ENCODE measurements at regions not wholly inside any gene's neighbourhood (a gene's known extent, or its start where the extent isn't known, plus 50 kb on each side); places are given as distances from the start of the nearest gene placed in this dataset.
"Not testable (repeated sequence)": the region's sequence is repeated elsewhere in the genome, so short reads cannot be mapped to it uniquely, and the experiment has no call there.

DNA sequence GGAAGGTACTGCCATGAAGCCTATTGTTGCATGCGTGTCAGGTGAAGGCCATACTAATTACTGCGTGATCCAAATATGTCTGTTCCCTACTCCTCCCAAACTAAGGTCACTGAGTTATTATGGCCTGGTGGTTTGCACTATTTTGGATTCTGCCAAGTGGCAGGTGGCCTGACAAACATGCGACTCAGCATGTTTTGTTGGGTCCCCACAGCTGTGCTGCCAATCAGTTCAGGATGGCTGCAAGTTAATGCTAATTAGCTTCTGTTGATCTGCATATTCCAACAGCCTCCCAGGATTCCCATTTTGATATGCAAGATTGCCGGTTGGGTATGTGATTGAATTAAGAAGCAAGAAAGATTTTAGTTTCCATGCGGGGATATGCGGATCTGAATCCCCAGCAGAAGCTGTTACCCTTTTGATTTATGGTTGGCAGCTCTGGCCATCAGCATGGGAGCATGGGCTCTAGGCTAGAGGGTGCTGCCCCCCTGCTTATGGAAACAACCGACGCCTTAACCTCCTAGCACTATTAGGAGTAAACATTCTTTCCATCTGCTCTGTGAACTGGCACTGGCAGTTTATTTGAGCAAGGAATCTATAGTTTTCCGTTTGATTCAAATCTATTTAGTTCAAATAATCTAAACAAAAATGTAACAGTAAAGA lies 429.8 kb upstream of the C1orf87 start:
- no peak for DNase-seq

DNA sequence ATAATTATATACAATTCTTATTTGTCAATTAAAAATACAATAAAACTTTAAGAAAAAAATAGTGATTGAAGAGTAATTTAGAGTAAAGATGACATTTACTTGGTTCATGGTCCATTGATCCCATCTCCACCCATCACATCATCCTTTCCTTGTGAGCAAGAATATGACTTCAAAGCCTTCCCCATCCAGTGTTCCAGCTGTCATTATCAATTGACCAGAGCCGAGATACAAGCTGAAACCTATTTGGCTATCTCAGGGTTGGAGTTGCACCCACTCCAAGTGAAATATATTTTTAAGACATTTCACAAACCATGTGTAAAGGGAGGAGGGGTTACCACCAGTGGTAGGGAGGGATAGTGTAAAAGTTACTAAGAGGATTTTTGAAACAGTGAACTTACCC lies 428.9 kb upstream of the C1orf87 start:
- no peak for DNase-seq

DNA sequence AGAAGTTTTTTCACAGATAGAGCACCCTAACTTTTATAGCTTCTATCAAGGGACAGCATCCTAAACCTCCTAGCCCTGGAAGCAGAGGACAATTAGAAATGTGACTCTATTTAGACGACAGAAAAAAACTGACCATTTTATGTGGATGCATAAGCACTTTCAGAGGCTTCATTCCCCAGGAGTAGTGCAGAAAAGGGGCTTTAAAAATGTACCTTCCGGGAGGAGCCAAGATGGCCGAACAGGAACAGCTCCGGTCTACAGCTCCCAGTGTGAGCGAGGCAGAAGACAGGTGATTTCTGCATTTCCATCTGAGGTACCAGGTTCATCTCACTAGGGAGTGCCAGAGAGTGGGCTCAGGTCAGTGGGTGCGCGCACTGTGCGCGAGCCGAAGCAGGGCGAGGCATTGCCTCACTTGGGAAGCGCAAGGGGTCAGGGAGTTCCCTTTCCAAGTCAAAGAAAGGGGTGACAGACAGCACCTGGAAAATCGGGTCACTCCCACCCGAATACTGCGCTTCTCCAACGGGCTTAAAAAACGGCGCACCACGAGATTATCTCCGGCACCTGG lies 416.4 kb upstream of the C1orf87 start:
- not testable (repeated sequence) for DNase-seq

DNA sequence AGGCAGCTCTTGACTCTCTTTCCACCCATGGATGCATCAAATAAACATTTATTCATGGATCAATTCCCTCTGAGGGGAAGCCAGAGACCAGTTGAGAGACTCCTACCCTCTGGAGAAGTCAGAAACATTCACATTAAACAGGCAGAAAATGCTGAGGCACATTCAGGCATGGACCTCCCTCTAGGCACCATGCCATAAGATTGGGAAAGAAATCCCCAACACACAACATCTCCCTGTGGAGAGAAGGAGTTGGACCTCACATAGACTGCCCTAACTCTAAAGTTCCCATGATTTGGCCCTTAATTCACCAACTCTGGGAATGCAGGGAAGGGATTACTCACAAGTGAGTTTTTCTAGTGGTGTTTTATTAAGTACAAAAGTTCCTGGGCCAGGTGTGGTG lies 415.3 kb upstream of the C1orf87 start:
- DNase-seq = no peak

DNA sequence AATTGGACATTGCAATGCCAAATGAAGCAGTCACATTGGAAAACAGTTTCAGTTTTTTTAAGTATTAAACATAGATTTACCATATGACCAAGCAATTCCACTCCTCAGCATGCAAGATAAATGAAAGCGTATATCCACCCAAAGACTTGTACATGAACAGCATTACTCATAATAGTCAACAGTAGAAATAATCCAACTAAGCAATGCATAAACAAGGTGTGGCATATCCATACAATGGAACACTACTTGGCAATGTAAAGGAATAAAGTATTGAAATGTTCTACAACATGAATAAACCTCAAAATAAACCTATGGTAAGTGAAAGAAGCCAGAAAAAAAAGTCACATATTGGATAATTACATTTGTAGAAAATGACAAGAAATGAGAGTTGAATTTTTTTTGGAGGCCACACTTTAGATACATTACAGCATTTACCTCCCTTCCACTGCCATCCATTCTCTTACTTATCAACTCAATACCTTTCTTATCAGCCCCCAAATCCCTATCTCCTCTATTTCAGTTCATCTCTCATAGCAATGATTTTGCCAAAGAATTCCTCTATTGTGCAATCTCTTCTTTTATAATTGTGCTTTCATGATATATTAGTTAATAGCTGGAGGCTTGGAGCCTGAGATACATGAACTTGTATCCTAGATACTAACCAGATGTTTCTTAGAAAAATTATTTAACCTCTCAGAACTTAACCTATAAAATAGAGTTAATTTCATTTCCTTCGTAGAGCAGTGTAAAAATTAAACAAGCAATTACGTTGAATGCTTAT lies 414.2 kb upstream of the C1orf87 start:
- DNase-seq = no peak

DNA sequence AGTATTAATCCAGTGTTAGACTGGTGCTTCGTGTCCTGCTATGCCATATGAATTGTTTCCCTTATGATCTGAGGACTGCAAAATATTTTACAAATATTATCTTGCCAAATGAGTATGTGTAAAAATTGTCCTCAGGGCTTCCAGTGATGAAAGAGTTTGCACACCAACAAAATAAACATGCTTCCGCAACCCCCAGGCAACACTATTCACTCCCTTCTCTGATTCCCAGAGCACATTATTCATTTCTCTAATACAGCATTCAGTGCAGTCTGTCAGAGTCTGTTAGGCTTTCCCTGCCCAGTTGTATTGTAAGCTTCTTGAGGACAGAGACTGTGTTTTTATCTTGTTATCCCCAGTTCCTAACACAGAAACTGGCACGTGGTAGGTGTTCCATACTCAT lies 409.9 kb upstream of the C1orf87 start:
- DNase-seq = peak in 1 of 2 experiments; percentile 12

DNA sequence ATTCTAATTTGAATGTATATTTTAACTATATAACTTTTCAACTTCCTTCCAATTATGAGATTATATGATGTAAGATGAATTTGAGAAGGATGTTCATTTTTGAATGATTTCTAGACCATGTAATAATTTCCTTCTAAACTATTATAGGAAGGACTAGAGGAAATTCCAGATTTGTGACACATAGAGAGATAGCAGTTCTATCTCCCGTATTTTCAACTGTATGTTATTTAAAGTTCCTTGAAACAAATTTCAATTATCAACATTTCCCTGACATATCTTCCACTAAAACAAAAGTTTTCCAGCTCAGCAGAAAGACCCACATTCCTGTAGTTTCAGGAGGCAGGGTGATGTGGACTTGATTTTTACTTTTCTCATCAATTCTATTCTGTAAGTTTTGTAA lies 396.7 kb upstream of the C1orf87 start:
- DNase-seq = no peak

DNA sequence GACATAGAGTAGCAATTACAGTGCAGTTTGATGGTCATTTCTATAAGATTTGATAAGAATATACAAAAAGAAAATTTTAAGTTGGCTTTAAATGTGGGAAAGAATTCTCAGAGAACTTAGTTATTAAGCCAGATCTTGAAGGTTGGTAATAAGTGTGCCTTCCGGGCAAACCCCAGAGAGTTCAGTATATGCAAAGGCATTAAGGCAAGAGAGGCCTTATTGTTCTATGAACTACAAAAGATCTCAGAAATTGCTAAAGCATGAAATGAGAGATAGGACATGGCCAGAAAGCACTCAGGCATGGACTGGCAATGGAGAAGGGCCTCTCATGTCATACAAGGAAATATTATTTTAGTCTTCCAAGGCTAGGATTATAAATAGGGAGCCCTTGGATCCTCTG lies 390.2 kb upstream of the C1orf87 start:
- DNase-seq = no peak

DNA sequence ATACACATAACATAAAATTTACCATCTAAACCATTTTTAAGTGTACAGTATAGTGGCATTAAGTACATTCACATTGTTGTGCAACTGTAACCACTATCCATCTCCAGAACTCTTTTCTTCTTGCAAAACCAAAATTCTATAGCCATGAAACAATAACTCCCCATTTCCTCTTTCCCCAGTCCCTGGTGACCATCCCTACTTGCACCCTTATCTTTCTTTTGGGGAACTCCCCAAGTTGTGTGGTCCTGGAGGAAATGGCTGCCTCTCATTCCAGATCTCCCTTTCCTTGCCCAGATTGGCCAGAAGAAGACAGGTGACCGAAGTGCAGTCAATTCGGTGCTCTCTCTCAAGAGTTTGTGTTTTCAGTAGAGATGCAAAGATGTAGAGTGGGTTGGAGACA lies 389.6 kb upstream of the C1orf87 start:
- no peak for DNase-seq

DNA sequence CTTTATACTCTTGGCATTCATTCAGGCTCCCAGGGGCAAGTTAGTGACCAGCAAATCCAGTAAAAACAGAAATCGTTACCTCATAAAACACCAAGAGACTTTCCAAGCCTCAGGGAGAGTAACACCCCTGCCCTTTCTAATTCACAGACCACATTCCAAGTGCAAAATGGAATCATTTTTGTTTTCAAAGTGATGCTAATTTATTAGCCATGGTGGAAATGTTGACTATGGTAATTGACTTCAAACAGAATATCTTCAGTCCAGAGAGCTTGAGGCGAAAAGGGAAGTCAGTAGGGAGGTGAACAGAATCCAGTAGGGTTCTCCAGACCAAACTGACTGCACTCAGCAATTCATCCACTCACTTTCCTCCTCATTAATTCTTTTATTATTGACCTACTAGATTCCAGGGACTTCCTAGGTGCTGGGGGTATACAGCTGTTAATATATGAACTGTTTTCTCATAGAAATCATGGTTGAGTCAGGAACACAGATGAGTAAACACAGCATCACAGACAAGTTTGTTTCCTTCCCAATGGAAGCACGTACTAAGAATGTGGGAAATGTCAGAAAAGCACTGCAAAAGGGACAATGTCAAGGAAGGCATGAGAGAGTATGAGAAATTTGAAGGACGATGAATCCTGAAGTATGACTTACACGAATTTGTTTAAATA lies 388.5 kb upstream of the C1orf87 start:
- no peak for DNase-seq

DNA sequence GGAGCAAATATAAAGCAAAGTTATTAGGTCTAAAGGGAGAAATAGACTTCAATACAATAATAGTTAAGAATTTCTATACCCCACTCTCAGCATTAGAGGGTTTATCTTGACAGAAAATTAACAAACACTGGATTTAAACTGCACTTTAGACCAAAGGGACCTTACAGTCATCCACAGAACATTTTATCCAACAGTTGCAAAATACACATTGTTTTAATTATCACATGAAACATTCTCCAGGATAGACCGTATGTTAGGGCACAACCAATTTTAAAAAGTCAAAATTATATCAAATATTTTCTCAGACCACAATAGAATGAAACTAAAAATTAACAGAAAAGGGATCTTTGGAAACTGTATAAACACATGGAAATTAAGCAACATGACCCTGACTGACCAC lies 384.5 kb upstream of the C1orf87 start:
- no peak for DNase-seq

DNA sequence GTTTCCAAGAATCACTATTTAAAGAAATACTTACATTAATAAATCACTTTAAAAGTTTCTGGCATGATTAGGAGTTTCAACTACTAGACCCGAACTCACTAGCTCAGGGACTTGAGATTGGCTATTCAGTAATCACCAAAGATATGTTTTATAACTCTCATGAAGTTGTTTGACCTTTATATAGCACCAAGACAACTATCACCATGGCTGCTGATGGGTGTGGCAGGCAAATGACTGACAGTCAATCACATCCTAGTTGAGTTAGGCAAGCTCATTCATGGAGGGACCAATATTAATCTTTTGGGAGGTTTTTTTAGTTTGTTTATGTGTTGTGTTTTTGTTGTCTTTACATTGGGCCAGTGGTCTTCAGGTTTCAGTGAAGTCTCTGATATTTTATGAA lies 376.3 kb upstream of the C1orf87 start:
- DNase-seq = no peak

DNA sequence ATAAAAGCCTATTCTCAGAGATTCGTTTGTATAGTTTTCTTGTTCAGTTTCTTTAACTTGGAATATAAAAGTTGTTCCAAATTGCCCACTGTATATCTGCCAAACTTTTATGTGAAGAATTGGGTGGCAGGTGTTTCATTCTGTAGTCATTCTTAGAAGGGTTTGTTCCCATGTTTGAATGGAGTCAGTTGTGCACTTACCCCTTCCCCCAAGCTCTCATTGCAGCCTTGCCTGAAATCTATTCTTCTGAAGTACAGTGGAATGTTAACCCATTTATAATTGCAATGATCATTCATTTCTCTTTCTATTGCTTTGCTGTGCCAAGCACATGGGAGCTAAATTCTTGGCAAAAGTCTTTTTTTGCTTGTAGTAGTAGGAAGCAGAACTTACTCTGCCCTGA lies 375.3 kb upstream of the C1orf87 start:
- DNase-seq = no peak

DNA sequence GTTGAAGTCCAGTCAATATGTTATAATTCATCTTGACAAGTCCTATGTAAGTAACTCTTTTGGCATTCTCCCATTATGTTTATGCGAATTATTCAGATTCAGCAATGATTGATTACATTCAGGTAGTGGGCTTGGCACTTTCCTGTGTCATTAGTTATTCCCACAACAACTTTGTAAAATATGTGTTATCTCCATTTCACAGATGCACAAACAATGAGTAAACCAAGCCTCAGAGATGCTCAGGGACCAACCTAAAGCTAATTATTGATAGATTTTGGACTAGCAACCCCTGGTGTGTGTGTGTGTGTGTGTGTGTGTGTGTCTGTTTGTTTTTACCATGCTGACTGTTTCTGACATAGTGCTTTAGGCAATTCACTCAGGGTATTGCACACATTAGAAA lies 371.1 kb upstream of the C1orf87 start:
- no peak for DNase-seq

DNA sequence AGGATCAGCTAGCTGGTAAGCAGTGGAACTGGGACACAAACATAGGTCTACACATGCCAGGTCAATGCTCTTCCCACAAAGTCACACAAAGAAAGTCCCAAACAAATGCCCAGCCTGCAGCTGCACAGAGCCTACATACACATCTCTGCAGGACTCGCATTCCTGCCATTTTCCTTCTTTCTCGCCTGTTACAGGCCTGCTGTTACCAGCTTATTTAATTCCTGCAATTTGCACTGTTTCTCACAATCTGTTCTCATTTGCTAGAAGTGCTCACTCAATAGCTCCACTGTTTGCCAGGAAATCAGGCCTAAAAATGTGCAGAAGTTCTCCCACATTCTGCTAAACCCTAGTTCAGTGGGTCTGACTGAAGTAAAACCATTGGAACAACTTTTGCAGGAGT lies 362.6 kb upstream of the C1orf87 start:
- no peak for DNase-seq

DNA sequence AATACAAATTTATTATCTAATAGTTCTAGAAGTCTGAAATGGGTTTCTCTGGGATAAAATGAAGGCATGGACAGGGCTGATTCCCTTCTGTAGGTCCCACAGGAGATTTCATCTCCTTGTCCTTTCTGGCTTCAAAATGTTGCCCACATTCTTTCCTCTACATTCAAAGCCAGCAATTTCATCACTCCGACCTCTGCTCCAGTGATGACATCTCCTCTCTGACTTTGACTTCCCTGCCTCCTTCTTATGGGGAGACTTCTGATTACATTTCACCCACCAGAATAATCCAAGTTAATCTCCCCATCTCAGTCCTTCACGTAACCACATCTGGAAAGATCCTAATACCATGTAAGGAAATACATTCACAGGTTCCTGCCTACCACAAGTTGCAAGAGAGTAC lies 358.0 kb upstream of the C1orf87 start:
- no peak for DNase-seq

DNA sequence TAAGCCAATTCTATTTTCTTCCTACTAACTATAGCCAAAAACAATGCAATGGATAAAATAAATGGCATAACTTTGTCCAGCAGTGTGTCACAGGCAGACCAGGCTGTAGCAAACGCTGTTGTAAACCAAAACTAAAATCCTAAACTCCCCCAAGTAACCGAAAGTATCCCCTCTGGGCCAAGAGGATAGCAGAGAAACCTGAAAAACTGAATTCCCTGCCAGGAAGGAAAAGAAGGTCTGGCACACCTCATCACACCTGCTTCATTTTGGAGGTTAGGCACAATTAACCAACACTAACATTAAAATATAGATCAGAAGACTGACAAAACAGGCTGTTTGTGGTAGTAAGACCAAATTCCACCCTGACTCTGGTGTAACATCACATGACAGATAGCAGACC lies 356.8 kb upstream of the C1orf87 start:
- no peak for DNase-seq

DNA sequence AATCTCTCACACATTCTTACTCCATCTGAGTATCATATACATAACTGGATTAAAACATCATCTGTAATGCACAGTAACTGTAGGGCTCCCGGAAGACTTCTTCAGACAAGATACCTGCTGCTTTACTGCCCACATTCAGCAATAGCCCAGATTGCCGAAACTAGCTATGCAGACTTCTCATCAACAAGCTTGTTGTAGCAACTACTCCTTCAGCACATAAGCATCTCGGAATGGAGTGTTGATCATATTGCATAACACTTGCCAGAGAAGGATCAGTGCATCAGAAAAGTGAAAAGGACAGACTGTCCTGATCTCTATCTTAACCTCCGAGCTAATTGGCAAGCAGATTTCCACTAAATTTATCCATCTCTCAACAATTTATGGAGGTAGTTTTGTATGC lies 354.6 kb upstream of the C1orf87 start:
- no peak for DNase-seq

DNA sequence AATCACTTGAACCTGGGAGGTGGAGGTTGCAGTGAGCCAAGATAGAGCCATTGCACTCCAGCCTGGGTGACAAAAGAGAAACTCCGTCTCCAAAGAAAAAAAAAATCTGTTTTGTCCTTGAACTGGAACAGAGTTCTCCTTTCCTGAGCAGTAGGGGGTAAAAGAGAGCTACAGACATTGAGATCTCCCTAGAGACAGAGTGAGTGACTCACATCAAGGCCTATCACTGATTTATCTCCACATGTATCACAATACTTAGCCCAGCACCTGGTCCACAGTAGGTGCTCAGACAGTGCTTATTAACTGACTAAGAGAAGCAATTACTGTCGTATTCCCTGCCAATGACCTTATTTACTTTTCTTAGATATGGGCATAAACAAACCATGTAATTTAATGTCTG lies 354.1 kb upstream of the C1orf87 start:
- peak; percentile 80 to 97 for DNase-seq

DNA sequence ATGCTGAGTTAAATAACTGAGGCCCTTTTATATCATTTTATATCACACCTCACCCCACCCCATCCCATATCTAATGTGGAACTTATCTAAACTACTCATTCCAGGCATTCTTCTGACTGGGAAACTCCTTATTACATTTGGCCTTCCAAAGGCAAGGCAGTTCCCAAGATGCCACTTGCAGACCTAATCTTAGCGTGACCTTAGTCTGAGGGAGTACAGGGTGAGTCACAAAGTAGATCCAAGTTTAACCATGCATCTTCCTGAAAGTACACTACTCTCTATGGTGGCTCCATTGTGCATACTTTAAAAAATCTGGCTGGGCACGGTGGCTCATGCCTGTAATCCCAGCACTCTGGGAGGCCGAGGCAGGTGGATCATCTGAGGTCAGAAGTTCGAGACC lies 353.6 kb upstream of the C1orf87 start:
- DNase-seq = no peak

DNA sequence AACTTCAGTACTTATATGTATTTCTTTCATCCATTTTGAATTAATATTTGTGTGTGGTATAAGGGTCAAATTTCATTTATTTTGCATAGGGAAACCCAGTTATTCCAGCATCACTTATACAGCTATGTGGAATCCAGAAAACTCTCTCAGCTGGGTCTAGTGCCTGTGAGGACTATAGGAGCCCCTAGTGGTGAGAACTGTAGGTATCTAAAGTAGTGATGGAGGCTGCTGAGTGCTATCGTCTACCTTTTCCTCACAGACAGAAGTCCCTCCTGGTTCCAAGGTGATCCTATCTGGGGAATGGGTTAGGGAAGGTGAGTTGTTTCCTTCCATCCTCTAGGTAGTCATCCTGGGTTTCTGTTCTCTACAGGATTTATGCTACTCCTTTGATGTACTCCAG lies 352.0 kb upstream of the C1orf87 start:
- DNase-seq = peak in 1 of 2 experiments; percentile 25

DNA sequence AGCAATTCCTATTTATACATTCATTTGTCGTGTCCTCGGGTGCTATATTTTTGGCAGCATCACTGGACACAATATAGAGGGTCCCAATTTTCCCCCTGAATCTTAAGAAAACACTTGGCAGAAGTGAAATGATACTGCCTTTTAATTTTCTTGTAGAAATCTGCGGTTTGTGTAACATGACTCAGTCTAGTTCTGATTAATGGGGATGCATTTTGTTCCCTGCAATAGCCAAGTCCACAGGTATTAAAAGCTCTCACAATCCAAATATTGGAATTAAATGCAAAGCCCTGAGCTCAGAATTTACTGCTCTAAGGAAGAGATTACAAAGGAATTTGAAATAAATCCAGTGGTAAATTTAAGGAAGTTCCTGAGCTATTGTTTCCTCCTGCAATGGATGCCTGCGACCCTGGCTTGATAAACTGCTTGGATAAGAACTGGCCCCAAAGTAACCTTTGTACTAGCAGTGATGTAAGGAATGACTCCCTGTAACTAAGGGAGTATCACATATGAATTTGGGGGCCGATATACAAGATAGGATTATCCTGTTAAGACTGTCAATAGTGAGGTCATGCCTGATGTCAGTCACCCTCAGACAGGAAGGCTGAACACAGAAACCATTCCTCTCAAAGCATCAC lies 349.7 kb upstream of the C1orf87 start:
- no peak for DNase-seq

DNA sequence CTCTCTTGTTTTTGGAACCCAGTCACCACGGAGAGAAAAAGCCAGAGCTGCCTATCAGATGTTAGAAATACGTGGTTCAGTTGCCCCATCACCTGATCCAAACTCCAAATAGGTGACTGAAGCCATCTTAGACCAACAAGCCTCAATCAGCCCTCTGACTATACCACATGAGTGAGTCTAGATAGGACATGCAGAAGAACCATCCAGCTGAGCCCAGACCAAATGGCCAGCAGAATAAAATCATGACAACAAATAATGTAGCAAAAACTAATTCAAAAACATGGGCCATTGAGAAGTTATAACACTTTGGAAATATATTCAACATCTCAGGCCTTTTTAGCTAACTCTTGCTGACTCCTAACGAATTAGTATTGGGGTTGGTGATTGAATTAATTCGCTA lies 348.4 kb upstream of the C1orf87 start:
- no peak for DNase-seq
